Left cardiac atrium (tissue), 4 donors: ENCODE measurements at regions not wholly inside any gene's neighbourhood (a gene's known extent, or its start where the extent isn't known, plus 50 kb on each side); places are given as distances from the start of the nearest gene placed in this dataset.
"Not testable (repeated sequence)": the region's sequence is repeated elsewhere in the genome, so short reads cannot be mapped to it uniquely, and the experiment has no call there.

Experiments
- ATAC-seq, 2 donors: fragments of 200-7000 bp; cut with Tn5 transposase; one replicate each; pipeline ENCODE4 v1.9.1; 2020; ENCODE audit warnings: mild to moderate bottlenecking in 2 of 2, moderate library complexity in 2 of 2
- DNase-seq: peaks from one replicate; pipeline ENCODE4 v3.0.0-alpha.2; 2020
- intact Hi-C, 2 donors: fragments of 100-400 bp; cut with DNase I; formaldehyde crosslinking; loops; one replicate each; pipeline versions ENCODE4 v1.14.1 to v1.15.1; 2022 to 2023
- donor health status: DM: no; HTN: yes; CAD: no.
- donor health status: DM: no; HTN: yes; CAD: no; lungs with severe emphysema.
- donor health status: DM: yes; HTN: yes; CAD: no.
- donor health status: Dilated cardiomyopathy.

DNA sequence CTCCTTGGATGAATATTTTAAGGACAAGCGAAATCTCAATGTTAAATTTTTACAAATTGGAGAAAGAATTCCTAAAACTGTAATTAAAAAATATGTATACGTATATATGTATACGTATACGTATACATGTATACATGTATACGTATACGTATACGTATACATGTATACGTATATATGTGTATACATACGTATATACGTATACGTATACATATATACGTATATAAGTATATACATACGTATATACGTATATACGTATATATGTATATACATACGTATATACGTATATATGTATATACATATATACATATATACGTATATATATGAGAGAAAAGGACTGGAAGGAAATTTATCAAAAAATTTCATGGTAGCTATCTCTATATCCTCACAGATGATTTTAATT lies 110.2 kb upstream of the ACKR3 start:
- DNase-seq (no peak), ATAC-seq (no peak)
- intact Hi-C loops, result no loop called here

DNA sequence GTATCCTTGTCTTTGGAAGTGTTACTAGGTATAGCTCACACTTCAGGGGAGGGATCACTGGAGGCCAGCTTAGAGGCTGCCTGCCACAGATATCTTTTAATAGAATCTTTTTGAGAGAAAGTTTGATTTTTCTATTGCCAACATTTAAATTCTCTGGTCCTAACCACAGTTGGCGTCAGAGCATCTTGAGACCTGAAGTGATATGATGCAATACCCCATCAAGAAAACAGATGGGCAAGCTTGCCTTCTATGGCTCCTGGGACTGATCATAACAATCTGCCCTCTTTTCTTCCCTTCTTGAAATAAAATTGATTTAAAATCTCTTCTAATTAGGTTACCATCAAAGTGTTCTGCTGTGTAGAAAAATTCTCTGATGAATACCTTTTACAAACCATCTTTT lies 105.5 kb upstream of the ACKR3 start:
- DNase-seq, result no peak
- intact Hi-C loops, result no loop called here

DNA sequence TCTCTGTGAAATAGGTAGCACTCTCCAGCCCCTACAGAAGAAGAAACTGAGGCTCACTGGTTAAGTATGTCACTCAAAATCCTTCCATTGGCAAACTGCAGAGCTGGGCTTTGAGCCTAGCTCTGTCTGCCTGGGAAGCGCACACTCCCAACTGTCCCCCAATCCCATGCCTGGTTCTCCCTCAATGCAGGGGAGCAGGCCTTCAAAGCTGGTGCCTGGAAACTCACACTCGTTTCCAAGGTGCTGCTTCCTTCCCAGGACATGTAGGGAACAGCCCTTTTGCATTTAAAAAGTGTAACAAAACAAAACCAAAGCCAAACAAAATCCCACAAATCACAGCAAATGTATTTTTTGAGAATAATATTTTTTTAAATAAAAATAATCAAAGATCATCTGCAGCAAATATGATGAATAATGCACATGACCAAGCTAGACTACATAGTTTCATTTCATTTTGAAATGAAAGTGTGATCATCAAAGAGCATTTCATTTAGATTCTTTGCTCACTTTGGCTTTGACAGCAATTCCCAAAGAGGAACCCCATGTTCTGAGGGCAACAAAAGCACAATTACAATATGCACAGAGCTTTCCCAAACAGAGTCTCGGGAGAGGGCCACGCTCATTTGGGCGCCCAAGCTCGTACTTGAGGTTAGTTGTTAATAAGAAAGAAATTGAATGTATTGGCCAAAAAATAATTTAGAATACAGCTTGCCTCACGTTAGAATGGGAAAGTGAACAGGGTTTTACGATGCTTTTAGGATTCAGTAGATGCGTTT lies 96.7 kb upstream of the ACKR3 start:
- intact Hi-C loops, result no loop called here
- no peak for DNase-seq
- ATAC-seq, result no peak

More for the DNA sequence above, 105.5 kb upstream of the ACKR3 start:
- no peak for ATAC-seq

DNA sequence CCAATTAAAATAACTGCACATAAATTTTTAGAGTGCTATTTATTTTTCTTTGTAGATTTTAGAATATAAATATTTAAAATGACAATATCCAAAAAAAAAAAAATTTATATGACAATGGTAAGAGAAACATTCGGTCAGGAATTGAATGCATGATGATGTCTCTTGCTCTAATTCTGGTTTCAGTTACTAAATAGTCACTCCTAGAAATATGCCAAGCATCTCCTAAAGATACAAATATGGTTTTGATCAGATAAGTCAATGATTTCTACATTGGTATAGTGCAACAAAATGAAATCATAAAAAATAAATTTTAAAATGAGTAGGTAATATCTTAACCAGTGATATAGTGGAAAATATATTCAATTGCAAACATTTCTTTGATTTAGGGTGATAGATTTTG lies 95.9 kb upstream of the ACKR3 start:
- ATAC-seq (no peak), DNase-seq (no peak)
- intact Hi-C loops, result no loop called here

DNA sequence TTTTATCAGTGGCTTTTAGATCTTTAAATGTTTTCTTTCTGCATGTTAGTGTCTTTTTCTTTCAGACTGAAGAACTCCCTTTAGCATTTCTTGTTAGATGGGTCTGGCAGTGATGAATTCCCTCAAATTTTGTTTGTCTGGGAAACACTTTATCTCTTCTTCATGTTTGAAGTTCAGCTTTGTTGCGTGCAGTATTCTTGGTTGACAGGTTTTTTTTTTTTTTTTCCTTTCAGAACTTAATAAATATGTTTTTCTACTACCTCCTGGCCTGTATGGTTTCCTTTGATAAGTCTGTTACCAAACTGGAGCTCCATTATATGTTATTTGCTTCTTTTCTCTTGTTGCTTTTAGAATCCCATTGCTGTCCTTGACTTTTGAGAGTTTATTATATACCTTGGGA lies 89.8 kb upstream of the ACKR3 start:
- intact Hi-C loops, result no loop called here
- no peak for ATAC-seq
- no peak for DNase-seq

DNA sequence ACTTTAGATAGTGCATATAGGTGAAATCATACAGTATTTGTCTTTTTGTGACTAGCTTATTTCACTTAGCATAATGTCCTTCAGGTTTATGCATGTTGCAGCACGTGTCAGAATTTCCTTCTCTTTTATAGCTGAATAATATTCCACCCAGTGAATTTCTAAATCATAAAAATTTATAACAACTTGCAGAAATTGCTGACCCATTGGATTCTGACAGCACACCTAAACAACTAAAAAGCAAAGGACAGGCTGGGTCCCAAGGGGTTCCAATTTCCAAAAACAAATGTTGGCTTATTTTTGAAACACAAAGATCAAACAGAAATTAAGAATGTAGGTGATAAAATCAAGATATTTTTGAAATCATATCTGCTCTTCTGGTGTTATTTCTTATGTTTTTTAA lies 86.5 kb upstream of the ACKR3 start:
- DNase-seq (no peak), ATAC-seq (no peak)
- intact Hi-C loops, result no loop called here

DNA sequence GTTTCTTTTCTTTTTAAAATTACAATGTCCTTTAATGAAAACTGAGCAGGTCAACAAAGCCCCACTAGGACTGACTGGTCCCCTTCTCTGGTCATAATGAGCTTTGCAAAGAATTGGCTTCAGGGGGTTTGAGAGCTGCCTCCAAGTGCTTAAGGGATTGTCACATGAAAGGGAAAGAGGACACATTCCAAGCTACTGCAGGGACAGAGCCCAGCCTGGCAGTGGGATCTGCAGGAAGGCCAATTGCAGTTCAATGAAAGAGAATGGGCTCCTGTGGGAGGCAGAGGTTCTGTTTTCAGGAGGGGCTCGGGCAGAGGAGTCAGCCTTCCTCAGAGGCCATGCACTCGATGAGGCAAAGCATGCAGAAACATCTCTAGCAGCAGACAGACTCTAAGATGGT lies 84.1 kb upstream of the ACKR3 start:
- intact Hi-C loops, result no loop called here
- DNase-seq (no peak), ATAC-seq (no peak)

DNA sequence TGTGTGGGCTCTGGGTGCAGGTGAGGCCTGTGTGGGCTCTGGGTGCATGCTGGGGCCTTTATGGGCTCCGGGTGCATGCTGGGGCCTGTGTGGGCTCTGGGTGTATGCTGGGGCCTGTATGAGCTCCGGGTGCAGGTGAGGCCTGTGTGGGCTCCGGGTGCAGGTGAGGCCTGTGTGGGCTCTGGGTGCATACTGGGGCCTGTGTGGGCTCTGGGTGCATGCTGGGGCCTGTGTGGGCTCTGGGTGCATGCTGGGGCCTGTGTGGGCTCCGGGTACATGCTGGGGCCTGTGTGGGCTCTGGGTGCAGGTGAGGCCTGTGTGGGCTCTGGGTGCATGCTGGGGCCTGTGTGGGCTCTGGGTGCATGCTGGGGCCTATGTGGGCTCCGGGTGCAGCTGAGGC lies 80.5 kb upstream of the ACKR3 start:
- intact Hi-C loops, ATAC-seq, DNase-seq: not testable (repeated sequence)

DNA sequence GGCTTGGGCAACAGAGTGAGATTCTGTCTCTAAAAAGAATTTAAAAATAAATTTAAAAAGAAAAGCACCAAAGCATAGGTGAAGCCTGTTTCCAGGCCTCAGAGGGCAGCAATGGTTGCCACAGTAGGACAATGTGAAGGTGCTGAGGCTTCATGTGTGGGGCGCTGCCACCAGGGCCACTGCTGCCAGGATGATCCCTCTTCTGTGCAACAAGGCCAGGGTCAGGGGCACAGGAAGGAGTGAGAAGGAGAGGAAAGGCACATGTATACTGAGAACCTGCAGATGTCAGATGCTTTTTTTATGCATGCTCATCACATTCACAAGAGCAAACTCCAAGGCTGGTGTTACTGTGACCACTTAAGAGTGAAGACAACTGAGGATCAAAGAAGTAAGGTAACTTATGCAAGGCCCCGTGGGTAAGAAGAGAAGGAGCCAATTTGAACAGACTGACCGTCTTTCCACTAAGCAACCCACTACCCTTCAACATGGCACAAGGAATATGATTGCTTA lies 79.7 kb upstream of the ACKR3 start:
- DNase-seq (no peak), ATAC-seq (no peak)
- intact Hi-C loops, result no loop called here

DNA sequence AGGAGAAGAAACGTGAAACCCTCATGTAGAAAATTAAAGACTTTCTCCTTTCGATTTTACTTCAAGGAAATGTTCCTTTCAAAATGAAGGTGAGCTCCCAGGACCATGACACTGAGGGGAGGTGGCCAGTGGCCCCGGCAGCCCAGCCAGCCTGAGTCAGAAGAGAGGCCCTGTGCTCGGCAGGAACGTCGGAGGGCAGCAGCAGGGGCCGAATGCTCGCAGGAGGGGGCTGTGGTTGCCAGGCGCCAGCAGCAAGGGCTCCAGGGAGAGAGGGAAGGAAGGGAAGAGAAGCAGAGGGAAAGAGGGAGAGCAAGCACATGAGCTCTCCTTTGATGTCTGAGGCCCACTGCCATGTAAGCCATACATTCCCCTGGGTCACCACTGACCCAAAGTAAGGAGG lies 73.3 kb upstream of the ACKR3 start:
- intact Hi-C loops, result no loop called here
- DNase-seq (no peak), ATAC-seq (no peak)

DNA sequence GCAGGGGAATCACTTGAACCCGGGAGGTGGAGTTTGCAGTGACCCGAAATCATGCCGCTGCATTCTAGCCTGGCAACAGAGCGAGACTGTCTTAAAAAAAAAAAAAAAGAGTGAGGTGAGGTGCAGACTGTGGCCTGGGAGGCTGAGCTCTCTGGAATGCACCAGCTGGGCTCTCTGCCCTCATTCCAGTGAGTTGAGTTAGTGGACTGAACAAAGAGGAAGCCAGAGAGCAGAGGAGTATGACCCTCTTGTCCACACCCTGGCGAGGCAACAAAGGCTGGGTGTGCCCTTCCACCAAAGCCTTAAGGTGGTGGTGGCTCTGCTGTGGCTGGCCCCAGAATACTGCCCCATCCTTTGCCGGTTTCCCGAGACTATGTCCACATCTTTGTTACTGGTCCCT lies 71.3 kb upstream of the ACKR3 start:
- intact Hi-C loops, result no loop called here
- DNase-seq (no peak), ATAC-seq (peak in 1 of 2 donors; percentile 87)

DNA sequence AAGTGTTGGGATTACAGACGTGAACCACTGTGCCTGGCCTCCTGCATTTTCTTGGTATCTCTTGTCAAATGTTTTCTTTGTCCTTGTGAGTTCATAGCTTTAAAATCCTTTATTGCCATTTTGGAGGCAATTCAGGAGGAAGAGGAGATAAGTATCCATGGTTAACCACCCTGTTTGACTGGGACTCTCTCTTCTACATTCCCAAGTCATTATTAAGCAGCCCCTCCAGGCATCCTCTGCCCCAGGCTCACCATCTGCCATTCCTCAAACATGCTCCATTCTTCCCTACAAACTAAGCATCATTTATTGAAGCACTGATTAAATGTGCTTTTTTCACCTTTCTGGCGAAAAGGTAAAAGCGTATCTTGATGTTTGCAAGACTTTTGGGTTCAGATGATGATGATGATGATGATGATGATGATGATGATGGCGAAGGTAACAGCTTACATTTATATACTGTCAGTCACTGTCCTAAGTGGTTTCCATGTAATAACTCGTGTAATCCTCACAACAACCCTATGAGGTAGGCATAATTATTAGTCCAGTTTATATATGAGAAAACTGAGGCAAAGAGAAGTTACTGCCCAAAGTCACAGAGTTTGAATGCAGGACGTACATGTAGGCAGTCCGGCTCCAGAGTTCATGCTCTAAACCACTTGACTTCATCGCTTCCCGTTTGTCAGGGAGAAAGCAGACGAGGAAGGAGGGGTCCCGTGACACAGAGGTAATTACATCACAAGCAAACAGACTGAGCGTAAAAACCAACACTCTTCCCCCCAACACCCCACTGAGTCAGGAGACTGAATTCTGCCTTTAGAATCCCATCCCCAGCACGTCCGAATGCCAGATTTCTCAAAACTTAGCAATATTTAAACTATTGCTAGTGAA lies 69.7 kb upstream of the ACKR3 start:
- no peak for DNase-seq
- intact Hi-C loops, result no loop called here
- ATAC-seq, result no peak

DNA sequence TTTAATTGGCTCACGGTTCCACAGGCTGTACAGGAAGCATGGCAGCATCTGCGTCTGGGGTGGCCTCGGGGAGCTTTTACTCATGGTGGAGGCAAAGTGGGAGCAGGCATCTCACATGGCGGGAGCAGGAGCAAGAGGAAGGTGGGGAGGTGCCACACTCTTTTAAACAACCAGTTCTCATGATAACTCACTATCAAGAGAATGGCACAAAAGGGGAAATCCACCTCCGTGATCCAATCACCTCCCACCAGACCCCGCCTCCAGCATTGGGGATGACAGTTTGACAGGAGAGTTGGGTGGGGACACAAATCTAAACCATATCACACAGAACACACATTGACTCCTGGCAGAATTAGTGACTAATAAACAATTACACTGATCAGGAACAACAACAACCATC lies 68.6 kb upstream of the ACKR3 start:
- no peak for DNase-seq
- intact Hi-C loops, result no loop called here
- no peak for ATAC-seq

DNA sequence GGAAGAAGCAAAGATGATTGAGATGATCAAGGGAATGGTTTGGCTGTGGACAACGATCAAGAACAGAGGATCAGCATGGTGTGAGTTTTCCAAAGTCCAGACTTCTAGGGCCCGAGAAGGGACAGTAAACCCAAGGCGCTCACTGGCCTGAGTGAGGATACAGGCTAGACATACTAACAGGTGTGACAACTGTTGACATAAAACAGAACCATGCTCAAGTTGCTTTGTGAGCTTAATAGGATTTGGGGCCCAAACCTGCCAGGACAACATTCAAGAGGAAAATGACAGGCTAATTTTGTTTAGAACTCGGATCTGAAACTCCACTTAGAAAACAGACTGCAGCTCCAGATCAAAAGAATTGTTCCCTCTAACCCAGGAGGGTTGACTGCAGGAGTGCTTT lies 68.1 kb upstream of the ACKR3 start:
- ATAC-seq, result no peak
- intact Hi-C loops, result no loop called here
- no peak for DNase-seq

DNA sequence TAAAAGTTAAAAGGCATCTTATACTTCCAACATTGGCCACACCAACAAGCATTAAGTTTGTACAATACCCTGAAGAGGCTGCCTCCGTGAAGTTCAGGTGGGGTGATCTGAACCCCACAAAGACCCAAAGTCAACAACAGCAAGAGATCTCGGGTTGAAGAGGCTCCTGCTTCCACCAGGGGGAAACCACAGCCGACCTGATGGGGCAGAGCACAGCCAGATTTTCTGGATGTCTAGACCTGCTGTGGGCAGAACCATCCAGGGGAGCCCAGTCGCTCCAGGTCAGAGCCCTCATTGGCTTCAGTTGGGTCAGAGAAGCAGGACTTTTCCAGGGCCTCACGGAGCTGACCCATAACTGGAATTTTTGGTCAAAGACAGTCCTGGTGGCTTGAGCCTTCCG lies 66.5 kb upstream of the ACKR3 start:
- DNase-seq (no peak), ATAC-seq (no peak)
- intact Hi-C loops, result no loop called here

DNA sequence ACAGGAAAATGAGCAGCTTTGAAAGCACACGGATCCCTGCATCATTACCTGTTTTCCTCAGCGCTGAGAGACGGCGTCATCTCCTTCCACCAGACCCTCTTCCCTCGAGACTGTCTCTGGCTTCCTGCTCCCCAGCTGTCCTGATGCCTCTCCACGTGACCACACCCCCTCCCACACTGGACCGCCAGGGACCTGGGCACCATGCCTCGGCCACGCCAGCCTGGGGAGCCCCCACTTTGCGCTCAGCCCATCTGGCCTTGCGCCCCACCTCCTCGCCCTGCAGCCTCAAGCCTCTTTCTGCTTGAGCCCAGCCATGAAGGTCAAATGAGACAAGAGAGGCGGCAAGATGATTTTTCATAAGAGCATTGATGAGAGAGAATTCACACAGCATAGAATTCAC lies 66.0 kb upstream of the ACKR3 start:
- intact Hi-C loops, result no loop called here
- DNase-seq (no peak), ATAC-seq (no peak)

DNA sequence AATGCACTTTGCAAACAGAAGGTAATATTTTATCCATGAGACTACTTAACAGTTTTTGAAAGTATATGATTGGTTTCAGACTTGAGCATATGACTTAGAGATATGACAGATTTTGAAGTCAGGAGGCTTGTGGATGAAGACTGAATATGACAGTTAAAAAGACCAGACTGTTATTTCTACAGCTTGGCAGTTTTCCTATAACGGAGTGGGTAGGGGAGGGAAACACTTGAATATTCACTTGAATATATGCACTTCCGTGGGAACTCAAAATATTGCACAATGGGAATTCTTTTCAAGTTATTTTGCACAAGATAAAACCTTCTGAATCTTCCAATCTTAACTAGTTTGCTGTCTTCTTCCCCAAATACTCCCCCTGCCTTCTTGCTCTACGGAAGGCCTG lies 64.6 kb upstream of the ACKR3 start:
- peak in 1 of 2 donors; percentile 34 for ATAC-seq
- no peak for DNase-seq
- intact Hi-C loops, result no loop called here

DNA sequence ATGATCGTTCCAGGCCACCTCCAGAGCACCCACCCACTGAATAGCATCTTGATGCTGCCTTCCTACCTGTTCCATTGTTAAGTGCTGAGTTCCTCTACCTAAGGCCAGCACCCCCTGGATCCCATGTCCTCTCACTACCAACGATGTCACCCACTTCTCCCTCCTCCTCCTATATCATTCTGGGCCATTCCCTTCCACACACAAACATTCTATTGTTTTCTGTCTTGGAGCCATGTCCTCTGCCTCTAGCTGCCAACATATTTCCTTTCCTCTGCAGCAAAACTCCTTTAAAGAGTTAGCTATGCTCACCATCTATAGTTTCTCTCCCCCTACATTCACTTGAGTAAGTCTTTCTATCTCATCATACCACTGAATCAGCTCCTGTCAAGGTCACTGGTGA lies 64.0 kb upstream of the ACKR3 start:
- DNase-seq (no peak), ATAC-seq (no peak)
- intact Hi-C loops, result no loop called here

DNA sequence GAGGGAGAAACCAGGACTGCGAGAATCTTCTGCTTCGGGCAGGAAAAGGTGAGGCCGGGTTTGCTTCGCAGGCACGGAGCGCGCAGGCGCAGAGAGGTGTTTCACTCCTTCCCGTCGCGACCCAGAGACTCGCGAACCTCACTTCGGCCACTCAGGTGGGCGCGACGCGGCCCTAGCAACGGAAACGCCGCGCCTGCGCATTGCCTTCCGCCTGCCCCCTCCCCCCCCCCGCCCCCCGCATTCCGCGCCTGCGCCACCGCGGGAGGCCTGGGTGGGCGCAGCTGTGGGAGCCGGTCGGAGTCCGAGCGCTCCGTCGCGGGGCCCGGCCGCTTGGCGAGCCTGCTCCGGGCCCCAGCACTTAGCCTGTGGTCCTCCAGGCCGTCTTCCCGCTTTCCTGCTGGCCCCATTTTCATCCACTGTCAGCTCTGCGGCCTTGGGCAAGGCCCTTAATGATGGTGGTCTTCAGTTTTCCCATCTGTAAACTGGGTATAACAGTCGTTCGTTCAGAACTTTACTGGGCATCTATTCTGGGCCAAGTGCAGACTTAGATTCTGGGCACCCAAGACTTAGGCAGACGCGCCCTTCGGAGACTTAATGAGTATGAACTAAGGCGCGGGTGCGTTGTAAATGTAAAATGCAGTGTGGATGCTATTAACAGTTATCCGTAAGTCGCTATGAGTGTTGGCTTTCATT lies 62.1 kb upstream of the ACKR3 start:
- intact Hi-C loops, result no loop called here
- ATAC-seq, result peak; percentile 69 to 83
- peak; percentile 70 for DNase-seq

DNA sequence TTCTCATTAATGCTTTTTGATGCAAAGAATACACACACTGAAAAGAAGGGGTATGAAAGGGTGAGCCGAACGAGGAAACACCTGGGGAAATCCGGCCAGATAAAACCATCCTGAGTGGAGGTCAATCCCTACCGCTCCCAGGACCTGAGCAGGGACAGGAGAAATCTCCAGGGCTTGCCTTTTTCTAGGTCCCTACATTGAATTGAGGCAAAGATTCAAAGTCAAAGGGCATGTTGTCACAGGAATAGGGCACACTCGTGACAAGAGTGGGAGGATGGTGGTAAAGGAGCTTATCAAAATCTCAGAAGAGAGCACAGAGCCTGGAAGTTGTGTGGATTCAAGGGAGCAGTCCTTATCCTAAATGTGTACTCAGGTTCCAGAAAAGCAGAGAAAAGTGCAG lies 61.2 kb upstream of the ACKR3 start:
- intact Hi-C loops, result no loop called here
- no peak for DNase-seq
- no peak for ATAC-seq
